A673 (cell line): ENCODE measurements at regions not wholly inside any gene's neighbourhood (a gene's known extent, or its start where the extent isn't known, plus 50 kb on each side); places are given as distances from the start of the nearest gene placed in this dataset.

Experiments
- EZH2 ChIP-seq: fragments of 200-600 bp; sonication (generic); IDR thresholded peaks from 2 replicates; pipeline ENCODE4 v1.6.1; 2017; ENCODE audit warnings: borderline replicate concordance, low read depth, mild to moderate bottlenecking, mixed read lengths, antibody characterized with exemption, low read length; ENCODE audit not compliant: poor library complexity, severe bottlenecking
- TF ChIP-seq, protein P1 (sequence below): fragments of 300-800, 200-600 bp; sonication (generic); conservative IDR thresholded peaks from 2 replicates; pipeline ENCODE4 v1.5.1; 2017; ENCODE audit warnings: low read depth, mild to moderate bottlenecking, antibody characterized with exemption, low read length, moderate library complexity, mixed read lengths

DNA sequence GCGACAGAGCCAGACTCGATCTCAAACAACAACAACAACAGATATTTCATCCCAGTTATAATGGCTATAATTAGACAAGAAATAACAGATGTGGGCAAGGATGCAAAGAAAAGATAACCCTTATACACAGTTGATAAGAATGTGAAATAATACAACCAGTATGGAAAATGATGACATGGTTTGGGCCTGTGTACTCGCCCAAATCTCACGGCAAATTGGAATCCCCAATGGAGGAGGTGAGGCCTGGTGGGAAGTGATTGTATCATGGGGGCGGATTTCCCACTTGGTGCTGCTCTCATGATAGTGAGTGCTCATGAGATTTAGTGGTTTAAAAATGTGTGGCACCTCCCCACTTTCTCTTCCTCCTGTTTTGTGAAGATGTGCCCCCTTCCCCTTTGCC, 104.1 kb downstream of the C11orf87 start:
- TF ChIP-seq, protein P1, sequence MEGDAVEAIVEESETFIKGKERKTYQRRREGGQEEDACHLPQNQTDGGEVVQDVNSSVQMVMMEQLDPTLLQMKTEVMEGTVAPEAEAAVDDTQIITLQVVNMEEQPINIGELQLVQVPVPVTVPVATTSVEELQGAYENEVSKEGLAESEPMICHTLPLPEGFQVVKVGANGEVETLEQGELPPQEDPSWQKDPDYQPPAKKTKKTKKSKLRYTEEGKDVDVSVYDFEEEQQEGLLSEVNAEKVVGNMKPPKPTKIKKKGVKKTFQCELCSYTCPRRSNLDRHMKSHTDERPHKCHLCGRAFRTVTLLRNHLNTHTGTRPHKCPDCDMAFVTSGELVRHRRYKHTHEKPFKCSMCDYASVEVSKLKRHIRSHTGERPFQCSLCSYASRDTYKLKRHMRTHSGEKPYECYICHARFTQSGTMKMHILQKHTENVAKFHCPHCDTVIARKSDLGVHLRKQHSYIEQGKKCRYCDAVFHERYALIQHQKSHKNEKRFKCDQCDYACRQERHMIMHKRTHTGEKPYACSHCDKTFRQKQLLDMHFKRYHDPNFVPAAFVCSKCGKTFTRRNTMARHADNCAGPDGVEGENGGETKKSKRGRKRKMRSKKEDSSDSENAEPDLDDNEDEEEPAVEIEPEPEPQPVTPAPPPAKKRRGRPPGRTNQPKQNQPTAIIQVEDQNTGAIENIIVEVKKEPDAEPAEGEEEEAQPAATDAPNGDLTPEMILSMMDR = no peak
- no peak for TF ChIP-seq EZH2
